ENCODE measurements at regions not wholly inside any gene's neighbourhood (a gene's known extent, or its start where the extent isn't known, plus 50 kb on each side); places are given as distances from the start of the nearest gene placed in this dataset.

GRCh38 chr16:6484935-6485334 is 847.7 kb upstream of the RBFOX1 start:
- no peak for DNase-seq

DNA sequence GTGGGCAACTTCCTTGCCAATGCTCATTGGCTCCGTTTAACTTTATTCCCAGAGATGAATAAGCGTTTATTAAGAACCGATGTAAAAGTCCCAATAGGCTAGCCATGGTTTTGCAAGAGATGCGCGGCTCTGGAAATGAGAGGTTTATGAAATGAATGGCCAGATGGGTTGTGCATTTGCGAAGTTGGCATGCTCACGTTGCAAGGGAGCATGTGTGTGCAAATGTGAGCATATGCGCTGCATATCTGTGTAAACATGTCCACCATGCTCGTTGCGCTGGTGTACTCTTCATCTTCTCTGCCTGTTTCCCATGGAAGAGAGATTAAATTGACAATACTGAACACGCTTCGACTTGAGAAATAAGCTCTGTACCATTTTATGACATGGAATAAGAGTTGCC is 848.6 kb upstream of the RBFOX1 start:
- no peak for DNase-seq

DNA sequence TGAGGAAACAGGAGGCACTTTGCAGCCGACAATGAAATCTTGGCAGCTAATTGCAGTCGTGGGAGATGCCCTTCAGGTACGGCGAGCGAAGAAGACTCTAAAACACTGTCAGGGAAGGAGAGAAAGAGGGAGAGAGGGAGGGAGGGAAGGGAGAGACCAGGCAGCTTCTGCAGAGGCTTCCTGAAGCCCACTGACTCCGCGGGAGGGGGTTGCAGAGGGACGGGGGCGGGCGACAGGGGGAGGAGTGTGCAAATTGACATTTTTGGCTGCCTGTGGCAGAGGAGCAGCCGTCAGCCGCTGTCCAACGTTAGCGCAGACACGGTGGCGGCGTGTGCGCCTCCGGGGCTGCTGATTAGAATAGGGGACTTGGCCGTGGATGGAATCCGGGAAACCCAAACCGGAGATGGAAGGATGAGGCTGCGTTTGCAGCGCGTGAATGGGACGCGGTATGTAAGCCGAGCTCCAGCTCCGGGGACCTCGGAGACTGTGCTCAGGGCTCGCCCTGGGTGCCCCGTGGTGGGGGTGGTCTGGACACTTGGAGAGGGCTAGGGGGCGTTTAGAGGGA is 849.1 kb upstream of the RBFOX1 start:
- no peak for DNase-seq

- DNase-seq, result no peak
Measured at GRCh38 chr16:6482696-6483468, 849.8 kb upstream of the RBFOX1 start.

- DNase-seq, result no peak
Measured at GRCh38 chr16:6481894-6482293, 850.8 kb upstream of the RBFOX1 start.

GRCh38 chr16:6453742-6454141 is 878.9 kb upstream of the RBFOX1 start:
- DNase-seq, result no peak

DNA sequence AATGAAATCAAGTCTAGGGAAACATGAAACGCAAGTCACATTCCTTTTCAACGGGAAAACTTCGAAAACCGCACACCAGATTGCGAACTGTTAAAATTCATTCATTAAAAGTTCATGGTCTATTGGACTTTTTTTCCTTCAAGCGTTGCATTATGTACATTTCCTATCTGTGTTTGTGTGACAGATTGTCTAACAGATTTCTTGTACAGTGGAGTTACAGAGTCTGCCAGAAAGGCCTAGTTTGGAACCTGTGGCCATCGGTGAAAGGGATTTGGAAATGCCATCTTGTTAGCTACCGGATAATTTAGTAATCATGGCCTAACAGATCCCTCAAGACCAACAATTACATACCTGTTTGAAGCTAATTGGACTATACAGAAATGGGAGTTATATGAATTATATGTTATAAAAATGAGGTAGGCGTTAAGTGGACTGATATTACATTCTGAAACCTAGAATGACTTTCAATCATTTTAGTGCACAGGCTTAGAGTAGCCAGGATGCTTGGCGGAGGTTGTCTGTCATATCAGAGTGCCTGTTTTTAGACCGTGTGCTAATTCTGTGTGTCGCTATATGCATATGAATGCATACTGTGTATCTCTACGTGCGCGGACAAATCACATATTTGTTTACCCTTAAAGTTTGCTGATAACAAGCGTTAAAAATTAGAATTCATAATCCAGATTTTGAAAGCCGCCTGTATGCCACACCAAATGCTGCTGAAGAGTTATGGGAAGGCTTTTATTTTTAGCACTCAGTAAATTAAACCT is 885.4 kb upstream of the RBFOX1 start:
- no peak for DNase-seq

DNA sequence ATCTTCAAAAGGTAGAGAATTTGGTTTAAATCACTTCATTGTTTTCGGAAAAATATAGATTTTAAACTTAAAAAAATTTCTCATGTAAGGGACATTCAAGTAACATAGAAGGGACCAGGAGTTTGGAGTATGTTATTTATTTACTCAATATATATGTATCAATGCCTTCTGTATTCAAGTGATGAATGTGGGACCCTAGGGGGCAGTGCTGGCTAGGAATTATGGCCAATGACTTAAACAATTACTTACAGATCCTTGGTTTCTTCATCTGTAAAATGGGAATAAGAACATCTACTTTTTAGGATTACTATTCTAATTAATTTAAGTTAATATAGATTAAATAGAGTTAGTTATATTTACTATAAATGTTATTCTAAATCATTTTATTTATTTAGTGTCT is 886.3 kb upstream of the RBFOX1 start:
- no peak for DNase-seq

- DNase-seq, result no peak
Measured at GRCh38 chr16:6439129-6439528, 893.5 kb upstream of the RBFOX1 start.

GRCh38 chr16:6428861-6429260 is 903.8 kb upstream of the RBFOX1 start:
- no peak for DNase-seq

DNA sequence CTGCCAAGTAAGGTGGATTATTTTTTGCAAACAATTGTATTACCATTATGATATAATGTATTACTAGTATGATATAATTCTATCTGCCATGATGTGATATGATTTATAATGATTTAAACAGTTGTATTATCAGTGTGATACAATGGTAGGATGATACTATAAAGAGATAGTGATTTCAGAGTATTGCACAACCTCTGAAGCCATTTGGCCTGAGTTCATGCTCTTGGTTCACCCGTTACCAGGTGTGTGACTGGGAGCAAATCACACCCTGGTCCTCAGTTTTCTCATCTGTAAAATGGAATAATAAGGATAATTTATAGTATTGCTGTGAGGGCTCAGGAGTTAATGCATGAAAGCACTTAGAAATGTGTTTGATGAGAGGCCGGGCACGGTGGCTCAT is 905.0 kb upstream of the RBFOX1 start:
- DNase-seq, result no peak

DNA sequence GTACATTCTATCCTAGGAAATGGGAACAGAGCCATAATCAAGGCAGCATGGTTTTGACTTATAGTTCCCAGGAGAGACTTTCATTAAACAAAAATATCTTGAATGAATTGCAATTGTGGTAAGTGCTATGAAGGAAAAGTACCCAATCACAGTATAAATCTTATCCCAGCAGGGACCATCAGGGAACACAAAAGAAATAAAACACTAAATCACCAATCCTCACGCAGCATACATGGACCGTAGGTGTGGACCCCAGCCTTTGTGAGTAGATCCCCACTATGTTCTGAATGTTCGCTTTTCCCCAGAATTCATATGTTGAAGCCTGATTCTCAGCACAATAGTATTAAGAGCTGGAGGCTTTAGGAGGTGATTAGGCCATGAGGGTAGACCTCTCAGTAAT is 925.0 kb upstream of the RBFOX1 start:
- no peak for DNase-seq

DNA sequence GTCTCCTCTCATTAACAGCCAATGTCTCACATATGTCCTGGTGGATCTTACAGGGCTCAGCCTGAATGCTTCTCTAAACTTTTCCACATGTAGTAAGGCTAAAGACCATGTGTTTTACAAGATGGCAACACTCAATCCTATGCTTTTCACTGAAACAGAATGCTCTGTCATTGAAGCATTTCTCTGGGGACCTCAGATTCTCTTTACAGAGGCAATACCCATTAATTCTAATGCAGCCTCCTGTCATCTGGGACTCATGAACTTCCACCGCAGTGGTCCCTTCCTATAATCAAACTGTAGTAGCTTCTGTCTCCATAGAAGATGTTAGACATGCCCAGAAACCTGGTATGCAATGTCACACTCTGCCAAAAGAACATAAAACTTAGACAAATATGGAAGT is 926.6 kb upstream of the RBFOX1 start:
- no peak for DNase-seq

- DNase-seq, result no peak
Measured at GRCh38 chr16:6382924-6383459, 949.7 kb upstream of the RBFOX1 start.

DNA sequence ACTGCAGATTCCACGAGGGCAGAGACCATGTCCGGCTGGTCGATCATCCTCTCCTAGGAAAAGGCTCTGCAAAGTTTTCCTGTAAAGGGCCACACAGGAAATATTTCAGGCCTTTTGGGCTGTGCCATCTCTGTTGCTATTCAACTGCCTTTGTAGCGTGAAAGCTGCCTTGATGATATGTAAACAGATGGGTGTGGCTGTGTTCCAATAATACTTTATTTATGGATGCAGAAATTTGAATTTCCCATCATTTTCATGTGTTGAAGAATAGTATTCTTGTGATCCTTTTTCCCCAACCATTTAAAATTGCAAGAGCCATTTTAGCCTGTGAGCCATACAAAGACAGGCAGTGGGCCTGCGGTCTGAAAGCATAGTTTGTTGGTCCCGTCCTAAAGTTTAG is 950.7 kb upstream of the RBFOX1 start:
- DNase-seq, result no peak

GRCh38 chr16:6377956-6378355 is 954.7 kb upstream of the RBFOX1 start:
- DNase-seq, result no peak

- DNase-seq, result no peak
Measured at GRCh38 chr16:6375465-6376075, 957.1 kb upstream of the RBFOX1 start.

GRCh38 chr16:6374821-6375220 is 957.8 kb upstream of the RBFOX1 start:
- no peak for DNase-seq

- DNase-seq, result no peak
Measured at GRCh38 chr16:6364846-6365245, 967.8 kb upstream of the RBFOX1 start.

DNA sequence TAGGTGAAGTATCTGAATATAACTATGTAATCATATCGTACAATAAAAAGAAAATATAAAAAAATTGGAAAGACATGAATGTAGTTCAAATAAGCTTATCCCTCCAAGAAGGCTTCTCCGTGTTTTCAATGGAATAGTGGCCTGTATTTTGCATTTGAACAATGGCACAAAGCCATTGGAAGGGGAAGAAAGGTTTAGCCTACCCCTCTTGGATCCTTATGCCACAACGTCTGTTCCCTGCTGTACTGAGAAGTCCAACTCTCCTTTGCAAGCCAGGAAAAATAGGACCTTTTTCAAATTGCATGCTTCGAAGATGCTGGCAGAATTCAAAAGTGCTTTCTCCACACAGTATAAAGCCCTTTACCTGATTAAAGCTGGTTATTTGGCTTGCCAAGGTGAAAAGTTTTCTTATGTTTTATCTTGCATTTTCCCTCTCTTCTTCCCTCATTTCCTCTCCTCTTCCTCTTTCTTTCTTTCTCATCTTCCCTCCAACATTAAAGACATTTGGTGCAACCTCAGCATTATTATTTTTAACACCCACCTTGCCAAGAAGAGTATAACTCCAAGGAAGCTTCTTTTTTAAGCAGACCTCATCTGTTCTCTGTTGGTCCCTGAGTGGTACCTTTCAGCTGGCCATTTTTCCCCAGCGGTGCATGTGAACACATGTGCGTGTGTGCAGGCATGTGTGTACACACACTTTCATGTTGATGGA is 968.6 kb upstream of the RBFOX1 start:
- no peak for DNase-seq

- DNase-seq, result no peak
Measured at GRCh38 chr16:6363396-6363795, 969.2 kb upstream of the RBFOX1 start.

- DNase-seq, result no peak
Measured at GRCh38 chr16:6362321-6362720, 970.3 kb upstream of the RBFOX1 start.

DNA sequence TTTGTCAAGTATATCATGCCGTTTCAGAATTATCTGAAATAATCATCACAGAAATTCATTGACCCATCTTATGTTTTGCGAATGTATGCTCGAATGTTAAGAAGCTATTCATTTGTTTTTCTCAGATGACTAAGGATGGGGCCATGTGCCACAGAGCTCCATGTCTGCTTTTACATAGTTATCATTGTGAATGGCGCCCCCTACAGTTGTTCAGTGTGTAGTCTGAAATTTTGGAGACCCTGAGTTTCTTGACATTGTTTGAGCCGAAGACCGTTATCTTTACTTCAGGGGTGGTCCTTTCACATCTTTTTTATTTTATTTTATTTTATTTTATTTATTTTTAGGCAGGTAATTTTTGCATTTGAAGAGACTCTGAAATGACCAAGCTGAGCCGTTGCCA is 972.0 kb upstream of the RBFOX1 start:
- DNase-seq, result no peak

Measured in activated gamma-delta T cell (primary cell).